OCI-LY3 (cell line): ENCODE measurements at regions not wholly inside any gene's neighbourhood (a gene's known extent, or its start where the extent isn't known, plus 50 kb on each side); places are given as distances from the start of the nearest gene placed in this dataset.

Source experiments
- EZH2phosphoT487 ChIP-seq: fragments of 200-600 bp; shearing (Covaris generic); IDR thresholded peaks from 2 replicates; pipeline ENCODE4 v1.6.1; 2018; ENCODE audit warnings: antibody characterized with exemption, mixed run types, low read depth
- TF ChIP-seq, protein P1 (sequence below): fragments of 200-600, 300-600 bp; sonication (generic); IDR thresholded peaks from 2 replicates; pipeline ENCODE4 v1.5.1; 2014; ENCODE audit warnings: antibody characterized with exemption, low read length, low read depth

DNA sequence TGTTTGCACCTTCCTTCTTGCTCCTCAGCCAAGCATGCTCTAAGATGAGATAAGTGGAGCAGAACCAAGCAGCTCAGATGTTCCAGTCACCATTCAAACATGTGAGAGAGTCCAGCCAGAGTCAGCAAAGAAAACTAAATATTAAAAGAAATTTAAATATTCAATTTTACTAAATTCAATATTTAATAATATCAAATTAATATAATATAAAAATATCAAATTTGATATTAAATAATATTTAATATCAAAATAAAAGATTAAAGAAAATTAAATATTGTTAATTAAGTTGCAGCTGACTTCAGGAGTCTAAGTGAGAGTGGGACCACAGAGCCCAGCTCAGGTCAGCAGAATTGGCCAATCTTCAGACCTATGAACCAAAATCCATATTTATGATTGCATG lies 526.1 kb upstream of the FLRT2 start:
- TF ChIP-seq EZH2phosphoT487: no peak
- TF ChIP-seq, protein P1, sequence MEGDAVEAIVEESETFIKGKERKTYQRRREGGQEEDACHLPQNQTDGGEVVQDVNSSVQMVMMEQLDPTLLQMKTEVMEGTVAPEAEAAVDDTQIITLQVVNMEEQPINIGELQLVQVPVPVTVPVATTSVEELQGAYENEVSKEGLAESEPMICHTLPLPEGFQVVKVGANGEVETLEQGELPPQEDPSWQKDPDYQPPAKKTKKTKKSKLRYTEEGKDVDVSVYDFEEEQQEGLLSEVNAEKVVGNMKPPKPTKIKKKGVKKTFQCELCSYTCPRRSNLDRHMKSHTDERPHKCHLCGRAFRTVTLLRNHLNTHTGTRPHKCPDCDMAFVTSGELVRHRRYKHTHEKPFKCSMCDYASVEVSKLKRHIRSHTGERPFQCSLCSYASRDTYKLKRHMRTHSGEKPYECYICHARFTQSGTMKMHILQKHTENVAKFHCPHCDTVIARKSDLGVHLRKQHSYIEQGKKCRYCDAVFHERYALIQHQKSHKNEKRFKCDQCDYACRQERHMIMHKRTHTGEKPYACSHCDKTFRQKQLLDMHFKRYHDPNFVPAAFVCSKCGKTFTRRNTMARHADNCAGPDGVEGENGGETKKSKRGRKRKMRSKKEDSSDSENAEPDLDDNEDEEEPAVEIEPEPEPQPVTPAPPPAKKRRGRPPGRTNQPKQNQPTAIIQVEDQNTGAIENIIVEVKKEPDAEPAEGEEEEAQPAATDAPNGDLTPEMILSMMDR: no peak
